ENCODE measurements at regions not wholly inside any gene's neighbourhood (a gene's known extent, or its start where the extent isn't known, plus 50 kb on each side); places are given as distances from the start of the nearest gene placed in this dataset.

DNA sequence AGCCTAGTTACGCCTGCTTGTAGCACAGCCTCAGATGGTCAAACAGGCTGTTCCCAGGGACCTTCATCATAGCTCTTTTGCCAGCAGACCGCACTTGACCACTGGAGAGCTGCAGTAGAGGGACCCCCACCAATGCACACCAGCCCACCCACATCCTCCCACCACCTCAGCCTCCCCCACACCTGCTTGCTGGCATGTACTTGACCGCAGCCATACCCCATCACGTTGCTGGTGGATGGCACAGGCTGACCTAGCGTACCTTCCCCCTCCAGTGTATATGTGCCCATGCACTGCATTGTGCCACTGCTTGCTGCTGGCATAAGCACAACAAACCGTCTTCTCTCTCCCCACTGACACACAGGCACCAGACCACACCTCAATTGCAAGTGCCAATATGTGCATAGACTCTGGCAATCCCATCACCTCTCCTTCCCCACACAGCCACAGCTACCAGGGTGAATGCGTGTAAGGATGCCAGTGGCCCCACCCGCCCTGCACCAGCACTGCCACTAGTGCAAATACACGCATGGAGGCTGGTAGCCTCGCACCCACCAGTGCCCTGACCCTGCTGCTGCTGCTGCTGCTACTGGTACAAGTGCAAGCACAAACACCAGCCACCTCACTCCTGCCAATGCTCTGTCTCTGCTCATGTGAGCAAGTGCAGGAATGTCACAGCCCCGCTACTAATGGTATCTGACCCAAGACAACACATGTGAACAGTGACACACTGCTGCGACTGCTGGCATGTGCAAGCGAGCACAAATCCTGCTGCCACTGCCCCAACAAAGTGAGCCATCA lies 1377.6 kb downstream of the CDH11 start:
- no peak for DNase-seq

- DNase-seq: no peak
Measured at GRCh38 chr16:63742150-63742549, 1379.7 kb downstream of the CDH11 start.

DNA sequence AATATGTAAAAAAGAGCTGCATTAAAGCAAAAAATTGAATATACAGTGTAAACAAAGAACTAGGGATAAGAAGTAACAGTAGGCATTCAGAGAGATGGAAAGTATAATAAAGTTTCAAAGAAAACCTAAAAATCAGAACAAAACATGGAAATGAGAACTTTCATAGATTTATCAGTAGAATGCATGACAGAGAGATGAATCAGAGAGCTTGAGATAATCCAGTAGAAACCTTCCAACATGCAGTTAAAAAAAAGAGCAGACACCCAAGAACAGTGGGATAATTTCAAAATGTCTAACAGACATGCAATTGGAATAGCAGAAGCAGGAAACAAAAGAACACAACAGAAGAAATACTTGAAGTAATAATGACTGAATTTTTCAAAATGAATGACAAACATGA lies 1384.2 kb downstream of the CDH11 start:
- DNase-seq: no peak

DNA sequence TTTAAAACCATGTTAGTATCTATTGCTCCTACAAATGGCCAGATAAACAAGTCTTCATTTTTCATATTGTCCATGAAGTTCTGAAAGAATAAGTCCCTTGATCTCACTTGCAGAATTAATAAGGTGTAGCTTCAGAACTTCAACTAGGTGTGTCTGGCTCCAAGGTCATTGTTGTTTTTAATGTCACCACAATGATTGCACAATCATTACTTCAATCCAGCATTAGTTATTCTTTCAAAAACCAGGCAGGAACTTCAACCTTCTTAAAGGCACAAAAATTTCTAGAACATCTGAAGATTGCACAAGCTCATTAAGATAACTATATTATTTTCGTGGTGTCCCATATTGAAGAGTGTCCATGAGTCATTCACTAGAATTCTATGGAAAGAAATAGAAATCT lies 1386.4 kb downstream of the CDH11 start:
- DNase-seq: no peak

DNA sequence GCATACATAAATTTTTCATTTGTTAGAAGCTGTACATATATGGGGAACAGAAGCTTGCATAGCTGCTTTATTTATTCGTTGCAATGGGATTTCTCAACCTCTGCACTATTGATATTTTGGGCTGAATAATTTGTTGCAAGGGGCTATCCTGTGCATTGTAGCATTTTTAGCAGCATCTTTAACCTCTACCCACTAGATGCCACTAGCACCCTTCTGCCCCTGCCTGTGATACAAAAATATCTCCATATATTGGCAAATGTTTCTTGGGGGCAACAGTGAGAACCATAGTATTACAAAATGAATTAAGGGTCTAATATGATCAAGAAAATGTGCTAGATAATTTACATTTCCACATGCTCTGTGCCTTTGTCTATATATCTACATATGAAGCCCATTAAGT lies 1401.0 kb downstream of the CDH11 start:
- no peak for DNase-seq

- DNase-seq: no peak
Measured at GRCh38 chr16:63719926-63720325, 1401.9 kb downstream of the CDH11 start.

- DNase-seq: no peak
Measured at GRCh38 chr16:63717806-63718205, 1404.1 kb downstream of the CDH11 start.

- no peak for DNase-seq
Measured at GRCh38 chr16:63714876-63715275, 1407.0 kb downstream of the CDH11 start.

GRCh38 chr16:63712725-63713124 lies 1409.1 kb downstream of the CDH11 start:
- DNase-seq: no peak

GRCh38 chr16:63703612-63704011 lies 1418.3 kb downstream of the CDH11 start:
- DNase-seq: no peak

GRCh38 chr16:63702981-63703590 lies 1418.8 kb downstream of the CDH11 start:
- no peak for DNase-seq

DNA sequence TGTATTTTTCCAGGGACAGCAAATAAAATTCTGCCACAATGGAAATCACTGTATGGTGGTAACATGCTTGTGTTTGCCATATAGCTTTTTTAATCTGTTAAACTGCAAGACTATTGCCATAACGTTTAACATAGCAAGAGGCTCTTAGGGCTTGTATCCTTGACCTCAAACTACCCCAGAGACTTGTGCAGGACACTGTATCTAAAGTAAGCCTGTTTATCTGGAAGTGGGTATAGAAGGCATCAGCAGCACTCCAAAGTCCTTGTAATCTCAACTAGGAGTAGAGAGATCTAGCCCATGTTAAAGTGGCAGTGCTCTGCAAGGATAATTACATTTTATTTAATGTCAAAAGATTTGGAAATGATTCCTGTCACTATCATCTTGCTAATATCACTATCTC lies 1424.1 kb downstream of the CDH11 start:
- no peak for DNase-seq

DNA sequence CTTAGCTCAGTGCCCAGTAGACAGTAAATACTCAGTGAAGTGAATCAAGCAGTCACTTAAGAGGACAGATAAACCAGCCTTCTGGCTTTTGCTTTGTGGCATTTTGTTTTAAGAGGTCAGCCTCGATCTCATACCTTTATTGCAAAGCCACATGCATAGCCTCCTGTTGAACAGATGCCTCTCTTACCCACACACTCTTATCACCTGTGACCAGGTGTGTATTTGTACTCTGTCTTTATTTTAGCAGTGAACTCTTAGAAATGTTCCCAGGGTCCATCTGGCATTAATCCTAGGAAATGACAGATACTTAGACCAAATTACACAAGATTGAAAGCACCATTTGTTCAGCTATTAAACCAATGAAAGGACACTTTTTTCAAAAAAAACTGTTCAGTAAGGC lies 1426.5 kb downstream of the CDH11 start:
- no peak for DNase-seq

GRCh38 chr16:63690961-63691360 lies 1430.9 kb downstream of the CDH11 start:
- no peak for DNase-seq

DNA sequence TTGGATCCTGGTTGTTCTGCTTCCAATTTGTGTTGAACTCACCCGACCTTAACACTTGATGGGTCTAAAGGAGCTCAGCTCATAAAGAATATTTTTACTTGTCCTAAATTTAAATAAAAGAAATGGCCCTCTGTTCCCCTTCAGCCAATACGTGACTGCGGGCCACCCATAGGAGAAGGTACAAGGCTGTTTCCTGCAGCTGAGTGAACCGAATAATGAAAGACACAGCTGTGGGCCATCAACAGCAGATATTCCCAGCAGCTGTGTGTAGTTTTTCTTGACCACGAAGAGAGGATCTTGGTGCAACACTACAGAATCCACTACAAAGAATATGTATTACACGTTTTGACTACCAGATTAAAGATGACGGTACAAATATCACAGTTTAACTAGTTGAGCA lies 1431.6 kb downstream of the CDH11 start:
- no peak for DNase-seq

DNA sequence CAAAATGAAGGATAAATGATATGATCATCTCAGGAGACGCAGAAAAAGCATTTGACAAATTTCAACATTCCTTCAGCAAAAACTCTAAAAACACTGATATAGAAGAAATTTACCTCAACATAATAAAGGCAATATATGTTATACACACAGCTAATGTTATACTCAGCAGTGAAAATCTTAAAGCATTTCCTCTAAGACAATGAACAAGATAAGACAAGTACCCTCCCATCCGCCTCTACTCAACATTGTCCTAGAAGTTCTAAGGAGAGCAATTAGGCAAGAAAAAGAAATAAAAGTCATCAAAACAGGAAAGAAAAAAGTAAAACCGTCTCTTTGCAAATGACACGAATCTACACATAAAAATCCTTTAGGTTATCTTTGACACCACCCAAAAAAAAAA lies 1432.8 kb downstream of the CDH11 start:
- no peak for DNase-seq

- DNase-seq: no peak
Measured at GRCh38 chr16:63684149-63685101, 1437.4 kb downstream of the CDH11 start.

- no peak for DNase-seq
Measured at GRCh38 chr16:63682844-63683243, 1439.0 kb downstream of the CDH11 start.

- no peak for DNase-seq
Measured at GRCh38 chr16:63672493-63672892, 1449.4 kb downstream of the CDH11 start.

GRCh38 chr16:63663155-63663554 lies 1458.7 kb downstream of the CDH11 start:
- no peak for DNase-seq

DNA sequence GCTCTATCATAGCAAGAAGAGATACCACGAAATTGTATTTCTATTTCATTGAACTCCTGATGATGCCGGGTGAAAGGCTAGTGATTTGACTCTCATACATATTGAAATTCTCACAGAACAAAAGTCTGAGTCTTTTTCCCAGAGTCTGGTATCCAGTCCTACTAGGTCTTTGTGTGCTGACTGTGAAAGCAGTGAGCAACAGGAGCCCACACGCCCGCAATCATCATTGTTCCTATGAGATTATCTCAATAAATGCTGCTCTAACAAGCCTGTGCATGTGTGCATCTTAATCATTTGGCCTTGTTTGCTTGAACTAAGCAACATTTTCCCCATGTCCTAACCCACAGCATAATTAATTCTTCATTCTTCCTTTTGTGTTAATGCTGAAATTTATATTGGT lies 1466.0 kb downstream of the CDH11 start:
- DNase-seq: no peak

DNA sequence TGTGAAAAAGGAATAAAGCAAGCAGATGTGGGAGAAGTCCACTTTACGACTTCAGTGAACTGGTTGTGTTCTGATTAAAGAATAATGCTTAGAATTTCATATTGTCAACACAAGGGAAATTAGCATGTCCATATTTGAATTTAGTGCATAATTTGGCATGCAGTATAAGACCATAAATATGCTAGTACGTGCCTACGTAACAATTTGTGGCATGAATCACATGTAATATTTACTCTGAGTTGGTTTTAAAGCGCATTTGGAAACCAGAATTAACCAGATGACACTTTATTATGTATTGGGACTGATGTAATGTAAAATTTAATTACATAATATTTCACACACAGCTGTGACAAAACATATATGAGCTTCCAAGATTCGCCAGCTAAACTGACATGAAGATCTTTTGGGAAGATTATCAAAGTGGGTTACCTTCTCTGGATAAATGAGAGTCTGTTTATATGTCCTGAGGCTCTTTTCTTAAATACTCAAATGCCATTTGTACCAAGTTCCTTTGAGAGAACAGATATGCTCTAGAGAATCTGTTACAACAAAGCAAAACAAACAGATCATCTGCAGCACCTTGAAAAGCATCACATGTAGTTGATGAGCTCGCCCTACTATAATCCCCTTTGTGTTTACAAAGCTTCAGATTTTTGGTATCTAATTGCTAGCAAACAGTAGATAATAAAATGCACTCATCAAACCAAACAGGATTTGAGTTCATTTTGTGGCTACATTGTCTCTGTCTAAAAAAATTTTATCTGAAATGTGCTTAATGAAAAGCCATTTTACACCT lies 1468.6 kb downstream of the CDH11 start:
- no peak for DNase-seq

DNA sequence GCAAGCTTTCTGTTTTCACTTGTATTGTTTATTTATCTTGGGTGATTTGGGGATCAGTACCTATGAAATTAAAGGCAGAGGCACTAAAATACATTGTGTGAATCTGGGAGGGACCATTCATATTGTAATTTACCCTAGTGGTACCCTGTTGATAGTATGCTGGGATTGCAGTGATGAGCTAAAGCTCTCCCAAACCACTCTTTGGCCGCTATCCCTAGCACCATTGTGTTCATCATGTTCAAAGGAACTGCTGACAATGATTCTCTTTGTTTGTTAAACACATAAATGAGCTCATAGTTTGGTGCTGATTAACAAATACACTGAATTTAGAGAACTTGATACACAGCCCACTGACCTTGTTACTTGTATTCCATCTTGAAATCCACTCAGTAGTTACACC lies 1469.8 kb downstream of the CDH11 start:
- DNase-seq: no peak
